Nephron progenitor cell (in vitro differentiated cells): ENCODE measurements at regions not wholly inside any gene's neighbourhood (a gene's known extent, or its start where the extent isn't known, plus 50 kb on each side); places are given as distances from the start of the nearest gene placed in this dataset.

Source experiments
- DNase-seq: peaks from one replicate; pipeline ENCODE4 v3.0.0; 2021
- H3K27ac Mint-ChIP-seq: 2 replicates; pipeline ENCODE4 v1.8.0; 2021; ENCODE audit warnings: mild to moderate bottlenecking, moderate library complexity, mixed read lengths
- H3K27me3 Mint-ChIP-seq: 2 replicates; pipeline ENCODE4 v1.8.0; 2021; ENCODE audit warnings: mild to moderate bottlenecking, low read depth, mixed read lengths; ENCODE audit not compliant: poor library complexity
- H3K36me3 Mint-ChIP-seq: 2 replicates; pipeline ENCODE4 v1.8.0; 2021; ENCODE audit warnings: low read depth, mixed read lengths
- H3K4me1 Mint-ChIP-seq: 2 replicates; pipeline ENCODE4 v1.8.0; 2021; ENCODE audit warnings: mixed read lengths
- H3K4me3 Mint-ChIP-seq: 2 replicates; pipeline ENCODE4 v1.8.0; 2021; ENCODE audit warnings: mild to moderate bottlenecking, moderate library complexity, mixed read lengths
- H3K9me3 Mint-ChIP-seq: 2 replicates; pipeline ENCODE4 v1.8.0; 2021; ENCODE audit warnings: mild to moderate bottlenecking, moderate library complexity, mixed read lengths
- CTCF ChIP-seq: fragments of 200-600 bp; sonication (generic); IDR thresholded peaks from 2 replicates; pipeline ENCODE4 v1.5.0; 2021; ENCODE audit warnings: antibody characterized with exemption

GRCh38 chr1:60672449-60672848, 409.9 kb upstream of the NFIA start:
- Mint-ChIP-seq H3K4me3 (no peak overlapping the region), H3K27me3 (peaks cover 8% of the 10 kb centered on the region), H3K4me1 (no peaks in the 10 kb centered on the region), H3K27ac (no peak overlapping the region), H3K36me3 (no peaks in the 10 kb centered on the region), H3K9me3 (no peaks in the 10 kb centered on the region)
- TF ChIP-seq CTCF, result no peak
- DNase-seq, result no peak

GRCh38 chr1:60670302-60670701, 412.1 kb upstream of the NFIA start:
- no peak for DNase-seq
- Mint-ChIP-seq H3K4me3 (no peak overlapping the region), H3K4me1 (no peaks in the 10 kb centered on the region), H3K27ac (peak overlapping the region; percentile 17), H3K27me3 (peaks cover 6% of the 10 kb centered on the region), H3K9me3 (no peaks in the 10 kb centered on the region), H3K36me3 (no peaks in the 10 kb centered on the region)
- TF ChIP-seq CTCF, result no peak

GRCh38 chr1:60668585-60668984, 413.8 kb upstream of the NFIA start:
- Mint-ChIP-seq H3K27ac (no peak overlapping the region), H3K36me3 (no peaks in the 10 kb centered on the region), H3K9me3 (no peaks in the 10 kb centered on the region), H3K27me3 (peaks cover 6% of the 10 kb centered on the region), H3K4me3 (no peak overlapping the region), H3K4me1 (no peaks in the 10 kb centered on the region)
- no peak for DNase-seq
- no peak for TF ChIP-seq CTCF

GRCh38 chr1:60665311-60665710, 417.1 kb upstream of the NFIA start:
- H3K36me3 Mint-ChIP-seq, result no peaks in the 10 kb centered on the region
- no peak for DNase-seq
- TF ChIP-seq CTCF, result no peak
- no peaks in the 10 kb centered on the region for H3K9me3 Mint-ChIP-seq
- peaks cover 15% of the 10 kb centered on the region for H3K27me3 Mint-ChIP-seq
- no peak overlapping the region for H3K27ac Mint-ChIP-seq
- no peaks in the 10 kb centered on the region for H3K4me1 Mint-ChIP-seq
- no peak overlapping the region for H3K4me3 Mint-ChIP-seq

- H3K27ac Mint-ChIP-seq, result no peak overlapping the region
- H3K4me3 Mint-ChIP-seq, result no peak overlapping the region
- DNase-seq, result no peak
Observed at GRCh38 chr1:60664086-60664625, 418.2 kb upstream of the NFIA start.

More at GRCh38 chr1:60664086-60664625, 418.2 kb upstream of the NFIA start:
- H3K4me1 Mint-ChIP-seq, result no peaks in the 10 kb centered on the region
- H3K36me3 Mint-ChIP-seq, result no peaks in the 10 kb centered on the region
- peaks cover 9% of the 10 kb centered on the region for H3K27me3 Mint-ChIP-seq
- no peak for TF ChIP-seq CTCF
- H3K9me3 Mint-ChIP-seq, result no peaks in the 10 kb centered on the region
